HepG2 (cell line): ENCODE measurements at regions not wholly inside any gene's neighbourhood (a gene's known extent, or its start where the extent isn't known, plus 50 kb on each side); places are given as distances from the start of the nearest gene placed in this dataset.

Source experiments
- GABPA ChIP-seq, 2 experiments: IDR thresholded peaks; 2 replicates each; pipeline ENCODE4 v1.6.1; 2011 to 2016; ENCODE audit warnings: low read depth in 2 of 2, low read length in 1 of 2, missing biosample characterization in 1 of 2, missing genetic modification characterization in 1 of 2
- RAD21 ChIP-seq: fragments of 450-650 bp; formaldehyde crosslinking; IDR thresholded peaks from 2 replicates; pipeline ENCODE4 v1.5.0; 2020; ENCODE audit warnings: mild to moderate bottlenecking
- RFX5 ChIP-seq: IDR thresholded peaks from 2 replicates; pipeline ENCODE4 v1.6.1; 2011; ENCODE audit warnings: low read depth, low read length, improper control_type of control experiment
- ZFYVE20 ChIP-seq: sonication (generic); formaldehyde crosslinking; IDR thresholded peaks from 2 replicates; pipeline ENCODE4 v1.8.0; 2023; ENCODE audit warnings: low read depth, mild to moderate bottlenecking, moderate library complexity, missing genetic modification reagents, borderline replicate concordance

GRCh38 chr10:25101461-25102146 lies 73.2 kb upstream of the GPR158 start:
- TF ChIP-seq ZFYVE20 (CRISPR knock-in tag), result no peak
- TF ChIP-seq RAD21, result no peak
- TF ChIP-seq GABPA (IDR thresholded peaks at IDR 0.05; ENCODE audit: low read depth, low read length), result no peak
- TF ChIP-seq GABPA (CRISPR knock-in tag; IDR thresholded peaks at IDR 0.05; ENCODE audit: low read depth), result no peak
- TF ChIP-seq RFX5, result no peak
